PC-9 (cell line): ENCODE measurements at regions not wholly inside any gene's neighbourhood (a gene's known extent, or its start where the extent isn't known, plus 50 kb on each side); places are given as distances from the start of the nearest gene placed in this dataset.

Experiments used
- BruUV-seq: library from RNA; stranded (reverse); fragments of 400-500 nt; replicated peaks from 2 replicates; lab custom pipeline; 2021; lab: Mats Ljungman, UMichigan
- CTCF ChIA-PET: fragments of 300-600 bp; sonication (Branson Sonifier 250); formaldehyde crosslinking; loops from one replicate; lab custom pipeline; 2022; ENCODE audit warnings: antibody characterized with exemption; lab: Charles Lee
- POLR2A ChIA-PET: fragments of 300-600 bp; sonication (Branson Sonifier 250); formaldehyde crosslinking; loops from one replicate; lab custom pipeline; 2022; ENCODE audit warnings: antibody characterized with exemption; ENCODE audit not compliant: unreplicated experiment; lab: Charles Lee
- DNase-seq, 2 experiments: peaks; one replicate each; pipeline versions ENCODE4 v3.0.0 to v3.0.0-alpha.2; 2015 to 2022; ENCODE audit warnings: mixed read lengths in 1 of 2
- H2AFZ ChIP-seq: fragments of 200-600 bp; sonication (generic); 2 replicates; pipeline ENCODE4 v1.8.1; 2017; ENCODE audit warnings: antibody characterized with exemption
- H3F3A ChIP-seq: fragments of 200-600 bp; sonication (generic); 2 replicates; pipeline ENCODE4 v1.8.1; 2017; ENCODE audit warnings: antibody characterized with exemption, mild to moderate bottlenecking, low read depth; ENCODE audit not compliant: insufficient read depth
- H3K27ac ChIP-seq: fragments of 200-600 bp; sonication (generic); 2 replicates; pipeline ENCODE4 v1.6.1; 2016; ENCODE audit warnings: mixed run types
- H3K27me3 ChIP-seq: fragments of 200-600 bp; sonication (generic); 2 replicates; pipeline ENCODE4 v1.6.1; 2016; ENCODE audit warnings: low read depth, mixed run types; ENCODE audit not compliant: insufficient read depth
- H3K36me3 ChIP-seq: fragments of 200-600 bp; sonication (generic); 2 replicates; pipeline ENCODE4 v1.6.1; 2016; ENCODE audit warnings: low read depth, mixed run types
- H3K4me1 ChIP-seq: fragments of 200-600 bp; sonication (generic); replicated peaks from 2 replicates; pipeline ENCODE4 v1.6.1; 2016; ENCODE audit warnings: mixed run types; ENCODE audit not compliant: insufficient read depth
- H3K4me2 ChIP-seq: fragments of 200-600 bp; sonication (generic); 2 replicates; pipeline ENCODE4 v1.6.1; 2017; ENCODE audit warnings: mixed run types
- H3K4me3 ChIP-seq: fragments of 200-600 bp; sonication (generic); 2 replicates; pipeline ENCODE4 v1.6.1; 2016; ENCODE audit warnings: mixed run types
- H3K79me2 ChIP-seq: fragments of 200-600 bp; sonication (generic); 2 replicates; pipeline ENCODE4 v1.6.1; 2017; ENCODE audit warnings: low read depth, mixed run types
- H3K9me2 ChIP-seq: fragments of 200-600 bp; sonication (generic); 2 replicates; pipeline ENCODE4 v1.8.1; 2017; ENCODE audit warnings: mild to moderate bottlenecking; ENCODE audit not compliant: insufficient read depth
- H3K9me3 ChIP-seq: fragments of 200-600 bp; sonication (generic); 2 replicates; pipeline ENCODE4 v1.8.1; 2016; ENCODE audit warnings: low read depth; ENCODE audit not compliant: insufficient read depth
- H4K20me1 ChIP-seq: fragments of 200-600 bp; sonication (generic); 2 replicates; pipeline ENCODE4 v1.8.1; 2017; ENCODE audit not compliant: insufficient read depth
- CTCF ChIP-seq: fragments of 200-600 bp; sonication (generic); conservative IDR thresholded peaks from 2 replicates; pipeline ENCODE4 v1.6.1; 2017; ENCODE audit warnings: mixed run types, antibody characterized with exemption, mild to moderate bottlenecking, moderate library complexity
- EZH2 ChIP-seq: fragments of 200-600 bp; sonication (generic); IDR thresholded peaks from 2 replicates; pipeline ENCODE4 v1.8.0; 2017; ENCODE audit warnings: antibody characterized with exemption, low read depth
- intact Hi-C: fragments of 100-400 bp; cut with micrococcal nuclease; formaldehyde crosslinking; loops from one replicate; pipeline ENCODE4 v1.10.0; 2022; ENCODE audit not compliant: unreplicated experiment

GRCh38 chr9:89549031-89549644 lies 51.2 kb upstream of the SEMA4D start:
- DNase-seq, result peak in 1 of 2 experiments; percentile 75
- Histone ChIP-seq H3K36me3 (no peaks in the 10 kb centered on the region), H3K9me3 (no peaks in the 10 kb centered on the region; the same call in 1 of the 2 replicates), H3K27ac (no peak overlapping the region), H3K4me3 (no peak overlapping the region), H3K79me2 (no peaks in the 10 kb centered on the region), H3K4me2 (no peak overlapping the region), H3K27me3 (peaks cover 5% of the 10 kb centered on the region; the same call in 1 of the 2 replicates), H3F3A (no peaks in the 10 kb centered on the region), H3K9me2 (no peaks in the 10 kb centered on the region), H2AFZ (no peak overlapping the region), H4K20me1 (no peaks in the 10 kb centered on the region), H3K4me1 (no peaks in the 10 kb centered on the region)
- ChIA-PET CTCF (interaction anchor here (0.6 to 1.8 kb wide), 8 partner anchors 14 to 230 kb away, joined by 3 to 6 read pairs (median 3); partner anchors contain the start of gene SECISBP2), POLR2A (interaction anchor here (0.7 to 0.8 kb wide), 2 partner anchors 18 to 550 kb away, joined by 4 to 8 read pairs; no protein-coding TSS in a partner anchor)
- no TSS peak for BruUV-seq
- intact Hi-C loops, result loop anchor here (1.0 to 5.0 kb wide), 2 partner anchors 172 to 231 kb away; partner anchors contain the start of gene SECISBP2
- TF ChIP-seq CTCF (peak; percentile 88), EZH2 (no peak)

GRCh38 chr9:89548071-89548638 lies 50.2 kb upstream of the SEMA4D start:
- Histone ChIP-seq H3K9me2 (no peaks in the 10 kb centered on the region), H3K27ac (no peak overlapping the region), H3K36me3 (no peaks in the 10 kb centered on the region), H3K4me1 (no peaks in the 10 kb centered on the region), H3K4me3 (no peak overlapping the region), H3F3A (no peaks in the 10 kb centered on the region), H3K4me2 (no peak overlapping the region), H3K79me2 (no peaks in the 10 kb centered on the region), H4K20me1 (no peaks in the 10 kb centered on the region), H2AFZ (no peak overlapping the region), H3K27me3 (no peaks in the 10 kb centered on the region), H3K9me3 (no peaks in the 10 kb centered on the region; the same call in 1 of the 2 replicates)
- no TSS peak for BruUV-seq
- intact Hi-C loops, result loop anchor here (5.0 kb wide), 1 partner anchor 171 kb away; no protein-coding TSS in a partner anchor
- ChIA-PET POLR2A (interaction anchor here (0.8 kb wide), 1 partner anchor 17 kb away, joined by 8 read pairs; no protein-coding TSS in a partner anchor), CTCF (interaction anchor here (0.5 to 1.8 kb wide), 7 partner anchors 15 to 229 kb away, joined by 3 to 7 read pairs (median 3); partner anchors contain the start of gene SECISBP2)
- TF ChIP-seq EZH2 (no peak), CTCF (no peak)
- DNase-seq, result no peak
